Lung (tissue), 11 donors: ENCODE measurements at regions not wholly inside any gene's neighbourhood (a gene's known extent, or its start where the extent isn't known, plus 50 kb on each side); places are given as distances from the start of the nearest gene placed in this dataset.
"Not testable (repeated sequence)": the region's sequence is repeated elsewhere in the genome, so short reads cannot be mapped to it uniquely, and the experiment has no call there.

ENCODE experiments used
- ATAC-seq: fragments of 200-7000 bp; cut with Tn5 transposase; one replicate; pipeline ENCODE4 v1.9.1; 2020; ENCODE audit warnings: moderate number of reproducible peaks; ENCODE audit not compliant: insufficient read depth, low FRiP score
- DNase-seq, 3 donors: peaks; one replicate each; pipeline ENCODE4 v3.0.0-alpha.2; 2013 to 2017
- H3K27ac ChIP-seq, 2 donors: one replicate each; pipeline ENCODE4 v1.5.1; 2013; ENCODE audit warnings: mild to moderate bottlenecking in 2 of 2, moderate library complexity in 2 of 2, control low read depth in 1 of 2, inconsistent platforms in 1 of 2, low read depth in 1 of 2, low read length in 1 of 2
- H3K27me3 ChIP-seq, 3 donors: one replicate each; pipeline ENCODE4 v1.5.1; 2013; ENCODE audit warnings: low read length in 2 of 3; ENCODE audit not compliant: control insufficient read depth in 3 of 3, insufficient read depth in 3 of 3
- H3K36me3 ChIP-seq, 4 donors: one replicate each; pipeline ENCODE4 v1.5.1; 2013; ENCODE audit warnings: low read length in 4 of 4, mild to moderate bottlenecking in 1 of 4, moderate library complexity in 1 of 4; ENCODE audit not compliant: control insufficient read depth in 4 of 4, insufficient read depth in 4 of 4
- H3K4me1 ChIP-seq, 5 donors: one replicate each; pipeline ENCODE4 v1.5.1; 2013; ENCODE audit warnings: low read length in 5 of 5, mild to moderate bottlenecking in 2 of 5, moderate library complexity in 1 of 5; ENCODE audit not compliant: control insufficient read depth in 5 of 5, insufficient read depth in 5 of 5
- H3K4me3 ChIP-seq: one replicate; pipeline ENCODE4 v1.5.1; 2013; ENCODE audit warnings: mild to moderate bottlenecking, control low read depth, moderate library complexity
- H3K9ac ChIP-seq, 2 donors: one replicate each; pipeline ENCODE4 v1.5.1; 2013; ENCODE audit warnings: low read length in 2 of 2, control low read depth in 1 of 2; ENCODE audit not compliant: insufficient read depth in 1 of 2
- H3K9me3 ChIP-seq, 4 donors: one replicate each; pipeline ENCODE4 v1.5.1; 2013; ENCODE audit warnings: low read length in 3 of 4, mild to moderate bottlenecking in 1 of 4, moderate library complexity in 1 of 4; ENCODE audit not compliant: control insufficient read depth in 4 of 4, insufficient read depth in 3 of 4
- WGBS, 2 donors: extraction: QIAGEN DNeasy Blood & Tissue Kit; methylation state at CpG; one replicate each; pipeline ENCODE4 v1.1.7; 2013; 5-methylcytosine and 5-hydroxymethylcytosine counted together
- TF ChIP-seq, protein P1 (sequence below): IDR thresholded peaks from 2 replicates; pipeline ENCODE4 v1.5.1; 2012; ENCODE audit warnings: mild to moderate bottlenecking; ENCODE audit errors: control extremely low read depth, extremely low read depth
- donor health status: control.
- donor health status: control.
- donor health status: Bipolar disorder and iron deficiency.
- donor health status: healthy.
- donor health status: DM: yes; HTN: yes; CAD: no.

GRCh38 chr6:167233490-167233889 lies 57.6 kb upstream of the UNC93A start:
- DNase-seq (no peak), ATAC-seq (no peak)
- Histone ChIP-seq H3K36me3 (no peaks in the 10 kb centered on the region), H3K27ac (no peak overlapping the region), H3K4me3 (no peak overlapping the region), H3K4me1 (peaks cover 0 to 13% (median 0%) of the 10 kb centered on the region in 5 donors), H3K9me3 (no peaks in the 10 kb centered on the region), H3K9ac (no peak overlapping the region), H3K27me3 (peaks cover 0 to 11% (median 10%) of the 10 kb centered on the region in 3 donors)
- TF ChIP-seq, protein P1, sequence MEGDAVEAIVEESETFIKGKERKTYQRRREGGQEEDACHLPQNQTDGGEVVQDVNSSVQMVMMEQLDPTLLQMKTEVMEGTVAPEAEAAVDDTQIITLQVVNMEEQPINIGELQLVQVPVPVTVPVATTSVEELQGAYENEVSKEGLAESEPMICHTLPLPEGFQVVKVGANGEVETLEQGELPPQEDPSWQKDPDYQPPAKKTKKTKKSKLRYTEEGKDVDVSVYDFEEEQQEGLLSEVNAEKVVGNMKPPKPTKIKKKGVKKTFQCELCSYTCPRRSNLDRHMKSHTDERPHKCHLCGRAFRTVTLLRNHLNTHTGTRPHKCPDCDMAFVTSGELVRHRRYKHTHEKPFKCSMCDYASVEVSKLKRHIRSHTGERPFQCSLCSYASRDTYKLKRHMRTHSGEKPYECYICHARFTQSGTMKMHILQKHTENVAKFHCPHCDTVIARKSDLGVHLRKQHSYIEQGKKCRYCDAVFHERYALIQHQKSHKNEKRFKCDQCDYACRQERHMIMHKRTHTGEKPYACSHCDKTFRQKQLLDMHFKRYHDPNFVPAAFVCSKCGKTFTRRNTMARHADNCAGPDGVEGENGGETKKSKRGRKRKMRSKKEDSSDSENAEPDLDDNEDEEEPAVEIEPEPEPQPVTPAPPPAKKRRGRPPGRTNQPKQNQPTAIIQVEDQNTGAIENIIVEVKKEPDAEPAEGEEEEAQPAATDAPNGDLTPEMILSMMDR, result no peak
- 67 to 75% methylated on average over 6 of the region's 6 CpGs for WGBS, 2 donors

- Histone ChIP-seq H3K4me1 (peaks cover 0 to 13% (median 0%) of the 10 kb centered on the region in 5 donors), H3K27me3 (peaks cover 0 to 11% (median 9%) of the 10 kb centered on the region in 3 donors)
- H3K9ac ChIP-seq, H3K9me3 ChIP-seq, H3K4me3 ChIP-seq, H3K27ac ChIP-seq, ATAC-seq, H3K36me3 ChIP-seq, DNase-seq: not testable (repeated sequence)
- WGBS, 2 donors, result 3 to 33% methylated on average over 3 of the region's 6 CpGs
Observed at GRCh38 chr6:167234576-167234975, 56.5 kb upstream of the UNC93A start.

- Histone ChIP-seq H3K27me3 (peaks cover 0 to 11% (median 9%) of the 10 kb centered on the region in 3 donors), H3K4me3 (no peak overlapping the region), H3K36me3 (no peaks in the 10 kb centered on the region), H3K9me3 (no peaks in the 10 kb centered on the region), H3K9ac (no peak overlapping the region), H3K4me1 (peaks cover 0 to 13% (median 0%) of the 10 kb centered on the region in 5 donors), H3K27ac (no peak overlapping the region)
- 74 to 75% methylated on average over 9 of the region's 9 CpGs for WGBS, 2 donors
- ATAC-seq, result no peak
- TF ChIP-seq, protein P1, result no peak
- no peak for DNase-seq
Observed at GRCh38 chr6:167235005-167235404, 56.1 kb upstream of the UNC93A start.

GRCh38 chr6:167235421-167236238 lies 55.5 kb upstream of the UNC93A start:
- no peak overlapping the region for H3K4me3 ChIP-seq

More at GRCh38 chr6:167235421-167236238, 55.5 kb upstream of the UNC93A start:
- no peaks in the 10 kb centered on the region for H3K36me3 ChIP-seq
- no peak overlapping the region for H3K27ac ChIP-seq
- no peak for ATAC-seq
- TF ChIP-seq, protein P1, result no peak
- peaks cover 0 to 11% (median 9%) of the 10 kb centered on the region in 3 donors for H3K27me3 ChIP-seq
- WGBS, 2 donors, result 94% methylated on average over 38 of the region's 38 CpGs
- no peaks in the 10 kb centered on the region for H3K9me3 ChIP-seq
- peaks cover 0 to 13% (median 0%) of the 10 kb centered on the region in 5 donors for H3K4me1 ChIP-seq
- H3K9ac ChIP-seq, result no peak overlapping the region
- no peak for DNase-seq
